ENCODE measurements at regions not wholly inside any gene's neighbourhood (a gene's known extent, or its start where the extent isn't known, plus 50 kb on each side); places are given as distances from the start of the nearest gene placed in this dataset.

- 65 to 89% methylated on average over 4 of the region's 4 CpGs for WGBS, 2 donors
- no peaks in the 10 kb centered on the region for H3K36me3 ChIP-seq (ENCODE audit: low read depth, missing control alignments)
- no peak overlapping the region for H3K27ac ChIP-seq
- peaks cover 31% of the 10 kb centered on the region for H3K4me1 ChIP-seq
- no peaks in the 10 kb centered on the region for H3K9me3 ChIP-seq
- intact Hi-C loops (cut with DNase I; ENCODE audit: low total_unique reads), result no loop called here
- no peak overlapping the region for H3K4me3 ChIP-seq
- no peaks in the 10 kb centered on the region for H3K27me3 ChIP-seq
- TF ChIP-seq POLR2A (IDR thresholded peaks at IDR 0.05) (no peak), CTCF (IDR thresholded peaks at IDR 0.05) (no peak)
- DNase-seq, result no peak
Measured at GRCh38 chr3:177354466-177354865, 157.2 kb upstream of the TBL1XR1 start.

GRCh38 chr3:177356113-177356512 is 158.8 kb upstream of the TBL1XR1 start:
- intact Hi-C loops (cut with DNase I; ENCODE audit: low total_unique reads), result no loop called here
- Histone ChIP-seq H3K27ac (peak overlapping the region in 1 of 2 donors; percentile 78), H3K27me3 (no peaks in the 10 kb centered on the region), H3K36me3 (ENCODE audit: low read depth, missing control alignments) (no peaks in the 10 kb centered on the region), H3K9me3 (no peaks in the 10 kb centered on the region), H3K4me1 (peaks cover 41% of the 10 kb centered on the region), H3K4me3 (no peak overlapping the region)
- TF ChIP-seq CTCF (IDR thresholded peaks at IDR 0.05), result no peak
- TF ChIP-seq POLR2A (IDR thresholded peaks at IDR 0.05), result no peak
- 74 to 81% methylated on average over 3 of the region's 3 CpGs for WGBS, 2 donors
- no peak for DNase-seq

GRCh38 chr3:177356952-177357351 is 159.7 kb upstream of the TBL1XR1 start:
- no peaks in the 10 kb centered on the region for H3K9me3 ChIP-seq
- peaks cover 49% of the 10 kb centered on the region for H3K4me1 ChIP-seq
- DNase-seq, result no peak
- H3K4me3 ChIP-seq, result no peak overlapping the region
- H3K27me3 ChIP-seq, result no peaks in the 10 kb centered on the region
- H3K27ac ChIP-seq, result peak overlapping the region; percentile 27 to 78
- TF ChIP-seq CTCF (IDR thresholded peaks at IDR 0.05), result no peak
- TF ChIP-seq POLR2A (IDR thresholded peaks at IDR 0.05), result no peak
- no peaks in the 10 kb centered on the region for H3K36me3 ChIP-seq (ENCODE audit: low read depth, missing control alignments)
- intact Hi-C loops (cut with DNase I; ENCODE audit: low total_unique reads), result no loop called here

GRCh38 chr3:177357352-177358090 is 160.2 kb upstream of the TBL1XR1 start:
- H3K27me3 ChIP-seq, result no peaks in the 10 kb centered on the region
- peak overlapping the region in 1 of 2 donors; percentile 24 for H3K4me3 ChIP-seq
- TF ChIP-seq POLR2A (IDR thresholded peaks at IDR 0.05), result no peak
- 10 to 14% methylated on average over 5 of the region's 5 CpGs for WGBS, 2 donors
- H3K27ac ChIP-seq, result peak overlapping the region; percentile 27 to 78
- H3K4me1 ChIP-seq, result peaks cover 52% of the 10 kb centered on the region
- no peak for DNase-seq
- no peaks in the 10 kb centered on the region for H3K36me3 ChIP-seq (ENCODE audit: low read depth, missing control alignments)
- intact Hi-C loops (cut with DNase I; ENCODE audit: low total_unique reads), result loop anchor here (2.0 kb wide), 1 partner anchor 161 kb away; the partner anchor contains the start of gene TBL1XR1
- H3K9me3 ChIP-seq, result no peaks in the 10 kb centered on the region

GRCh38 chr3:177358091-177358976 is 161.1 kb upstream of the TBL1XR1 start:
- TF ChIP-seq CTCF (IDR thresholded peaks at IDR 0.05) (no peak), POLR2A (IDR thresholded peaks at IDR 0.05) (no peak)
- 10% methylated on average over 15 of the region's 15 CpGs for WGBS, 2 donors
- Histone ChIP-seq H3K4me1 (peaks cover 56% of the 10 kb centered on the region), H3K27ac (peak overlapping the region; percentile 10 to 78), H3K27me3 (no peaks in the 10 kb centered on the region), H3K36me3 (ENCODE audit: low read depth, missing control alignments) (no peaks in the 10 kb centered on the region), H3K9me3 (no peaks in the 10 kb centered on the region), H3K4me3 (peak overlapping the region in 1 of 2 donors; percentile 24)
- intact Hi-C loops (cut with DNase I; ENCODE audit: low total_unique reads), result loop anchor here (2.0 kb wide), 1 partner anchor 162 kb away; the partner anchor contains the start of gene TBL1XR1
- peak; percentile 80 for DNase-seq

All from testis (tissue), 2 donors.